ENCODE measurements at regions not wholly inside any gene's neighbourhood (a gene's known extent, or its start where the extent isn't known, plus 50 kb on each side); places are given as distances from the start of the nearest gene placed in this dataset.

DNA sequence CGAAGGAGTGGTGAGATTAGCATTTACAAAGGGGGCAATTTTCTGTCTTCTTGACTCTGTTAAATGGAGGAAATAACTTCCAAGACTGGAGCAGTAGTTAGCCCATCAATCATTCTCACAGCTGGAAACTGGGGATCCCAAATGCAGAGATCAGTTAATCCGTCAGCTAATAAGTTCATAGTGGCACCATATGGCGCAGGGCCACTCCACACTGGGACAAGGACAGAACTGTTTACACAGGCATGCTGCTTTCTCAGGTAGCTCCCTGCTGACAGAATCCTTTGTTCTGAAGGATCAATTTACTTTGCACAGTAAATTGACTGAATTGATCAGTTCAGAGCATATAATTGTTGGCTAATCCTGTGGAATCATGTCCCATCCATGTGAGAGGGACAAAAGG lies 395.7 kb downstream of the TMEM161B start:
- no peak for DNase-seq (ENCODE audit: low read depth in 3 of 3)

DNA sequence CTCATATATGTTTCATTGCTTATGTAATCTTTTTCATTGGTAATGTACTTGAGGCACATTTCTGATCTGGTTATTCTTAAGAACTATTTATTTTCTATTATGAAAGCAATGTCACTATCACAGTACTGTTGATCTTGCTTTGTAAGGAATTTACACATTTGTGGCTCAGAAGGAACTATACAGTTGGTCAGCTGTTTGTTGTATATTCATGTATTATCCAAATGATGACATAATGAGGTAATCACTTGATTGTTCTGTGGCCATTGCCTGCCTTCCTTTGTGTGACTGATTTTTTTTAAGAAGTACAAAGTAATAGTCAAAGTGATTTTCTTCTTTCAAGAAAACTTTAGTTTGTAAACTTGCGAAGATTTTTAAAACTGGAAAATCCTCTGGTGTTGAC lies 399.9 kb downstream of the TMEM161B start:
- no peak for DNase-seq (ENCODE audit: low read depth in 3 of 3)

DNA sequence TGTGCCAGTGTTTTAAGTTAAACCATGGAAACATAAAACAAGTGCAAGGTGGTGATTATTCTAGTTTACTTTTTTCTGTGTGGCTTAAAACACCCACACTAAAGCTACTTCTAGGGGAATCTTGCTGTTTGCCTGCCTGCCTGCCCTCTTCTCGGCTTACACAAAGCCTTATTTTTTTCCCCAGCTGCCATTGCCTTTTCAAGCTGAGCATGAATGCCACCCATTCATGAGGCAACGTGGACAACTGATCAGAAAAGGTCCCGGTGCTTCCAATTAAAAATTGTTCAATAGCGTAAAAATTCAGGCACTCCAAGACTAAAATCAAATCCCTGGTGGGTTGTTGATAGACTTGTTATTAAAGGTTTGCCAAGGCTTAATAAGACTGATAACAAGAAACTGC lies 401.4 kb downstream of the TMEM161B start:
- DNase-seq (ENCODE audit: low read depth in 3 of 3): no peak

DNA sequence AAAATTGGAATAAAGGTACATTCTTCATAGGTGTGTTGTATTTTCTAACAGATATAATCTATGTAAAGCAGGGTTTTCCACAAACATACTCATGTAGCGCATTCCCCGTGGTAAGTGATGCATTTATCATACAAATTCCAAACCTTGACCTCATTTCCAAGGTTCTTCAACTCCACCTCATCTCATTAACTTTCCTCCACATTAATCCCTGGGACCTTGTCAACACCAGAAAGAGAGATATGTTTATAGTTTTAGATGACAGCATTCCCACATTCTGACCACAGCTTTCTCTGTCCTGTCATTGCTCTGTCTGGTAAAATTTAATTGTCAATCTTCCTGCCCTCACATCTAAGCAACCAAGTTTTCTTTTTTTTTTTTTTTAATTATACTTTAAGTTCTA lies 415.1 kb downstream of the TMEM161B start:
- no peak for DNase-seq (ENCODE audit: low read depth in 3 of 3)

DNA sequence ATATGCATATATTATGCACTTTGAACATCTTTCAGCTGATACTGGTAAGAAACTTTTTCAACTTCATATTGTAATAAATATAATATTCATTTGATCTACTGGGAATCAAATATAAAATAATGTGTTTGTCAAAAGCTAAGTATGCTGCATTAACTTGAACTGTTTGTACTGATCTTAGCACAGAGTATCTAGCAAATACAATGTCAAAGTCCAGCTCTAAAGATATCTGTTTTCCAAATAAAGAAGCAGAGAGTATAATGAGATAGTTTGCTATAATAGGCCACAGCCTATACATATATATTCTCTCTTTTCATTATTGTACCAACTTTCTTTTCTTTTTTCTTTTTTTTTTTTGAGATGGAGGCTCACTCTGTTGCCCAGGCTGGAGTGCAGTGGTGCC lies 417.0 kb downstream of the TMEM161B start:
- no peak for DNase-seq (ENCODE audit: low read depth in 3 of 3)

DNA sequence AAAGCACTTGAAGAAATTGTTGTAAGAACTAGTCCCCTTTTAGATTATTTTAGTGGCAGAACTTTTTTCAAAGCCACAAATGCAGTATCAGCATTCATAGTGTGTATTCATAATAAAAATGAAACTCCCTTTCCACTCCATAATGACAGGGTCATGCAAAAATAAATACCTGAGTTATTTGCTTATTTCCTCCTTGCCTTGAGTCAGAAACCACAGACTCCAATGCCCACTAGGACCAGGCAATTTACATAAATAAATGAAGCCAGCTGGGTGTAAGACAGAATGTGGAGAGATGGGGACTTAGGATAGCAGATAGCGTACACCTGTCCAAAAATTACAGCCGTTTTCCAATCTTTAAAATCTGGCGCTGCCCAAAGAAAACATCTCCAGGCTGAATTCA lies 417.8 kb downstream of the TMEM161B start:
- no peak for DNase-seq (ENCODE audit: low read depth in 3 of 3)

DNA sequence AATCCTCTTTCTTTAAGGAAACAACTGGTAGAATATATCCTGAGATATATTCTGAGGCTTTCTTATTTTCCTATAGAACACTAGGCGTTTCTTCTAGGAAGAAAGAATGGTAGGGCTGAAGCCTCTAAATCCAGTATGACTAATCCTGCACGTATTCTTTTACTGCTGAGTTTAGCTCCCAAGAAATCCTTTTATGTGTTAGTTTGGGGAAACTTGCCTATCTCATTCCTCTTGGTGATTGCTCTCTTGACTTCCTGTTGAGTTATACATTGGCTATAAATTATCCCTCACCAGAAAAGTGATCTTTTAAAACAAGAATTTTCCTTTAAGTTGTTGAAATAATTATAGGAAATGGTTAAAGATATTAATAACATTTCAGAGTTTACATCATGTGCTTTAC lies 422.9 kb downstream of the TMEM161B start:
- no peak for DNase-seq (ENCODE audit: low read depth in 3 of 3)

DNA sequence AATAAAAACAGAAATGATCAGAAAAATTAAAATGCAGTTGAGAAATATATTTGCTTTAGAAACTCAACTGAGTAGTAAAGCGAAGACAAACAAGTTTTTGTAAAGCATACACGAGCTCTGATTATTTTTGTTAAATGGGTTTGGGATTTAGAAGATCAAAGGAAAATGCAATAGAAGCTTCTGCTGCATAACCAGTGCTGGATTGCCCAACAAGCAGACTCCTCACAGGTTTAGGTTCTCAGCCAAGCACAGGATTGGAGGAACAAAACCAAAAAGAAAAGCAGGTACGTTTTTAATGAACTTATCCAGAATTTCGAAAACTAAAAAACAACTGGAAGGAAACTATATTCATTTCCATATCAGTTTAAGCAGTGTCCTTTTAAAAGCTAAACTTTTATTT lies 423.8 kb downstream of the TMEM161B start:
- DNase-seq (ENCODE audit: low read depth in 3 of 3): no peak

DNA sequence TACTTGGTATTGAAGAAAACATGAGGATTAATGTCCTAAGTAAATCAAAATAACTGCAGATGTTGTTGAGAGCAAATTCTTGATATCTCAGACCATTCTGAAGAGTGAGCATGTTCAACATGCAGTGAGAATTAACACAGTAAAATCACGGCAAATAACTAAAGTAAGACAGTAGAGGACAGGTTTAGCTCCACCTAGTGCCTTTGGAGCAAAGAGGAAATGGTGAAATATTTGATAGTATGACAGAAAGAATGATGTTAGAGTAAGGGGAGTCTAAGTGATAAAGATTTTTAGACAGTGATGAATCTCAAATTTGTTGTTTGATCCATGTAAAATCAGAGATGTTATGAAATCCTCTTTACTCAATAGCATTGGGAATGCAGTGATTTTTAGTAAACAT lies 424.2 kb downstream of the TMEM161B start:
- DNase-seq (ENCODE audit: low read depth in 3 of 3): no peak

DNA sequence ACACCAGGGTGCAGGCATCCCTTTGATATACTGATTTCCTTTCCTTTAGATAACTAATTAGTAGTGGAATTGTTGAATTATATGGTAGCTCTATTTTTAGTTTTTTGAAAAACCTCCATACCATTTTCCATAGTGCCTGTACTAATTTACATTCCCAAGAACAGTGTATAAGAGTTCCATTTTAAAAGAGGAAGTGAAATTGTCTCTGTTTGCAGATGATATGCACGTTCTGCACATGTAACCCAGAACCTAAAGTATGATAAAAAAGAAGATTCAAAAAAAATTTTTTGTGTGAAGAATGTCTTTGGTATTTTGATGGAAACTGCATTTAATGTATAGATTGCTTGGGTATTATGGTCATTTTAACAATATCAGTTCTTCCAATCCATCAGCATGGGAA lies 424.0 kb upstream of the CCNH start:
- DNase-seq (ENCODE audit: low read depth in 3 of 3): no peak

DNA sequence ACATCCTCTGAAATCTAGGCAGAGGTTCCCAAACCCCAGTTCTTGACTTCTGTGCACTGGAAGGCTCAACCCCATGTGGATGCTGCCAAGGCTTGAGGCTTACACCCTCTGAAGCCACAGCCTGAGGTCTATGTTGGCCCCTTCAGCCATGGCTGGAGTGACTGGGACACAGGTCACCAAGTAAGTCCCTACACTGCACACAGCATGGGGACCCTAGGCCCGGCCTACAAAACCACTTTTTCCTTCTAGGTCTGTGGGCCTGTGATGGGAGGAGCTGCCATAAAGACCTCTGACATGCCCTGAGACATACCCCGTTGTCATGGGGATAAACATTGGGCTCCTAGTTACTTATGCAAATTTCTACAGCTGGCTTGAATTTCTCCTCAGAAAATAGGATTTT lies 418.8 kb upstream of the CCNH start:
- no peak for DNase-seq (ENCODE audit: low read depth in 3 of 3)

DNA sequence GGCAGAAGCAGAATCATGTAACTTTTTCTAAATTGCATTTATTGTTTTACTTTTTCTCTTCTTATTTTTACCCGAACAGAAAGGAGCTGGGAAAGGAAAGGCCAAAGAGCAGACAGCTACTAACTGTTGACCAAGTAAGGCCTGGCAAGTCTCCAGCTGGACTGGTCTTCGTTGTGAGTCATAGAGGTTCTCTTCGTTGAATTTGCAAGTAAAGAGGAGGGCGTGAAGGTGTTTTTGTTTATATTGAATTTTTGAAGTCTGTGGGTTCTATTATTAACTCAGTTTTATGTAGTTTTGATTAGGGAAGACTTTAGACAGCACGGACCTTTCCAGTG lies 416.5 kb upstream of the CCNH start:
- no peak for DNase-seq (ENCODE audit: low read depth in 3 of 3)

DNA sequence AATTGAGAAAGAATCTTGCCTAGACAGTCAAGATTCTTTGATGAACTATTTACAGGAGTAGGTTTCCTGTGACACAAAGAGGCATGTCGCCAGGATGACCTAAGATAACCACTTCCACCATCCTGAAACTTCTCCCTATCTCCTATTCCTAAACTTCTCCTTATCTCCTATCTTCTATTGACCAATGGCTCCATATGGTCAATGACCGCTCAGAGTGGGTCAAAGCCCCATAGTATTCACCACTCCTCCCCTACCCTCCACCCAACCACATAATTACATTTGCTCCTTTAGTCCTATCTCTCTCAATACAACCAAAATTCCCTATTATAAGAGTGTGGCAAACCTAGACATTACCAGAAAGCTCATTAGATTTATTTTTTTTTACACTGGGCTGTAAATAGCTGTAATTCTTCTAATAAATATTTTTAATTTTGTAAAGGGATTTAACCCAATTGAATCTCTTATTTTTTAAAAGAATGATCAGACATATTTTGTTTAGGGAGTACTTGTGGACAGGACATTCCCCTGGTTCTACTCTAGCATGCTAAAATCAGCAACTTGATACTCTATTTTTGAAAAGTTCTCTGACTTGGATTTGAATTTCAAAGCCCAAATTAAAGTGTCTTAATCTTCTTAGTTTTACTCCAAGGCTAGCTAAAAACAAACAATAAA lies 416.0 kb upstream of the CCNH start:
- DNase-seq (ENCODE audit: low read depth in 3 of 3): no peak

DNA sequence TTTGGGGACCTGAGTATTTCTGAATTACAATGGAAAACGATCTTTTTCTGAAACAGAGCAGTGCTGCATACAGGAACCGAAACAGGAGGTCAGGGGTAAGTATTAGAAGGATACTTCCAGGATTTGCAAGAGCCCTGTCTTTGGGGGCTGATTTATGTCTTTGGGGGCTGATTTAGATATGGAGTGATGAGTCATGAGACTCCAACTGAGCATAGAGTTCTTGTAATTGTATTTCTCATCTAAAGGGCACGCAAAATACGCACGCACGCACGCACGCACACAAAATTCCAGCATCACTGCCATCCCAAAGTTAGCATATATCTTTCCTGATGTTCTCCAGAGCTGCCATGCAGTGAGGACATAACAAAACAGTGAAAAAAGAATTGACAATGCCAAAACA lies 414.8 kb upstream of the CCNH start:
- no peak for DNase-seq (ENCODE audit: low read depth in 3 of 3)

DNA sequence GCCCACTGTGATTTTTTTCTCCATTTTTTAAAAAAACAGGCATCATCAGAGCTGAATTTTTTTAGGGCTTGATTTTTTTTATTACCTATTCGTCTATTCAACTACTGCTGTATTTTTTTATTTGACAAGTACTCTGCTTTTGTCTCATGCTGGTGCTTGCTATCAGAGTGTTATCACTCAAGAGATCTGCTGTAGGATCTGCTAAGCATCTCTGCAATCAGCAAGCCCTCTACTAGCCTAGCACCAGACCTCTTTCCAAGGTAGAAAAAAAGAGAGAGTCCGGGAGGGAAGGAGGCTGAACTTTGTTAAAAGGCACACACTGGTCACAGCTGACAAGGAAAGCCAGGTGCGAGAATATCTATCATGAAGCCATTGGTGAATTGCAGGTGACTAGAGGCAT lies 413.8 kb upstream of the CCNH start:
- no peak for DNase-seq (ENCODE audit: low read depth in 3 of 3)

DNA sequence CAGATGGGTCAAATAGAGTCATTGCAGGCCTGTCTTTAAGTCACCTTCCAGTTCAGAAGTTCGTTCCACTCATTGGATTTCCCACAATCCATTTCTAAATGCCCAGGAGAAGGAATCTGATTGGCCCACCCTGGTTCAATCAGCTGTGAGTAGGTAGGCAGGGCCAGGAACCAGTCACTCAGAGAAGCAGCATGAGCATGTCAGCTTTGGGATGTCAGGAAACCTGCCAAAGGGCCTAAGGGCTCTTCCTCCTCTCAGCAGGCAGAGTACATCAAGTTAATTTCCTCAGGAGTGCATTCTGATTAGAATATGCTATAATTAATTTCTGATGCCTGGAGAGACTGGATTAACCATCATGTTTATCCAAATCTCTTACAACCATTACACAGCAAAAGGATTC lies 412.9 kb upstream of the CCNH start:
- DNase-seq (ENCODE audit: low read depth in 3 of 3): no peak

DNA sequence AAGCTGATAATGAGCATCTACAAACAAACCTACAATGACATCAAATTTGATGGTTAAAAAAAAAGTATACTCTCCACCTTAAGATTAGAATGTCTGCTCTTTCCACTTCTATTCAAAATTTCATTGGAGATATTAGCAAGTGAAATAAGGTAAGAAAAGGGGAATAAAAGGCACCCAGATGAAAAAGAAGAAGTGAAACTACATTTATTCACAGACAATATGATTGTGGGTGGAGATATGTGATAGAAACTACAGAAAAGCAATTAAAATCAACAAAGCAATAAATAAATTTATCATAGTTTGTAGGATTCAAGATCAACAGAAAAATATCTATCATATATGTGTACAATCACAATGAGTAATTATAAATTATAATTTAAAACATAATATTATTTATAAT lies 395.1 kb upstream of the CCNH start:
- DNase-seq (ENCODE audit: low read depth in 3 of 3): no peak

DNA sequence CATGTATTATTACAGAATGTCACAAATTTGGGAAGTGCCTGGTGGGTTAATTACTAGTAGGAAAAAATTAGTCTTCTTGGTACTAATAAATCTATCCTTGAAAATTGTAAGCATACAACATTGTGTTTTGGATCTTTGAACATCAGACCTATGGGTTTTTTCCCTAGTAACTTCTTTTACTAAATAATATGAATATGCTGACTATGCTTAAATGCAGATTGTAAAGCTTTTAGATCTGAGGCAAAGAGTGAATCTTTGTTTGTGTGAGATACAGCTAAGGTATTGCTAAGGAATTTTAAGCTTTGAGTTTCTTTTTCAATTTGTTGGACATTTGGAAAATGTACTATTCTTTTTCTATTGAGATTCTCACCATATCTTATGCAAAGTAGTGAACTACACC lies 390.6 kb upstream of the CCNH start:
- no peak for DNase-seq (ENCODE audit: low read depth in 3 of 3)

DNA sequence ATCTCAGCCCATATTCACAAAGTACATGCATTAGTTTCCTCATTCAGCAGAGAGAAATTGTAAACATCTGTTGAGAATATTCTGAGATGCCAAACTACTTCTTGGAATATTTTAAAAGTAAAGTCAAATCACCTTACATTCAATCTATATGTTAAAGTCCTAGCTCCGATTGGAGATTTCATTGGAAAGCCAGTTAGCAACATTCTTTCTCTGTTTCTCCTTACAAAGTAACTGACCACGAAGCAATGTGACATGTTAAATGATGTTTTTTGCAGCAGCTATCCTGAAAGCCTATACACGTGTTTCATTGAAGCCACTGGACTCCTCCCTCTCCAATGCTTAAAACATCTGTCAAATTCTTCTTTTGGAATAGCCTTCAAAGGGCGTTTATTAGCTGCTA lies 379.1 kb upstream of the CCNH start:
- DNase-seq (ENCODE audit: low read depth in 3 of 3): no peak

DNA sequence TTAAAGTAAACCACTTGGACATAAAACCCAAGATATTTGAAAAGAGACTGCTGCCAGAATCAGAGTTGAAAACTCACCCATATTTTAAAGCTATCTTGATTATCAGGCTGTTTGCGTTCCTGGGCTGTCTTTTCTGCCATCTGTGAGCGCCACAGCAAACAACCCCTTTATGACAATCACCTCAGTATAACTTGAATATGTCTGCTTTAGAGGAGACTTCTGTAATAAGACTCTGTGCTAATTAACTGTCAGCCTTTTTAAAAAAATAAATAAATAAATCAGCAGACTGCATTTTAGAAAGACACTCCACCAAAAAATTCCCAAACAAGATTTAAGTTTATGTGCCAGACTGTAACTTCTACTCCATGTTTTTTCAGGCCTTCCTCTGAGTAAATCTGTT lies 375.7 kb upstream of the CCNH start:
- no peak for DNase-seq (ENCODE audit: low read depth in 3 of 3)

DNA sequence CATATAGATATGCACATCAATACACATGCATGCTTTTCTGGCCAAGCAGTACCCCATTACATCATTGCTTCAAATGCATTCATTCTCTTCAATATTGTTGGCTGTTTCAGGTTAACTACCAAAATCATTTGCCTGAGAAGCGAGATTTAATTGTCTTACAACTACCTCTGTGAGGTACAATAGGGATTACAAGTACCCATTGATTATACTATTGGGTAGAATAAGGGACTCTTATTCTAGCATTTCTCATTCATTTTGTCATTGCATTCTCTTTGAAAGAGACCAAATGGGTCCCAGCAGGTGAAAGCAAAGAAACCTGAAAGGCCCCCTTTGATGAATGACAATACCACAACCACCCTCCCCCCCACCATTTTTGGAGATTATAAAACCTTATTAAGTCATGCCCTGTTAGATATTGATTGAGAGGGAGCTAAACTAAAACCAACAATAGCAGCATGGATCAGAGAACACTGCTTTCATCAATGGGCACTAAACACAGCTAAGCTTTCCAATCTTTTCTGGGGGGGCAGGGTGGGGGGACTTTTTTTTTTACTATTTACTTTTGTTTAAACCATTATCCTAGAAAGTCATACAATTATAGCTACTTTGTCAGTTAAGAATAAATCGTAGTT lies 375.0 kb upstream of the CCNH start:
- DNase-seq (ENCODE audit: low read depth in 3 of 3): no peak

DNA sequence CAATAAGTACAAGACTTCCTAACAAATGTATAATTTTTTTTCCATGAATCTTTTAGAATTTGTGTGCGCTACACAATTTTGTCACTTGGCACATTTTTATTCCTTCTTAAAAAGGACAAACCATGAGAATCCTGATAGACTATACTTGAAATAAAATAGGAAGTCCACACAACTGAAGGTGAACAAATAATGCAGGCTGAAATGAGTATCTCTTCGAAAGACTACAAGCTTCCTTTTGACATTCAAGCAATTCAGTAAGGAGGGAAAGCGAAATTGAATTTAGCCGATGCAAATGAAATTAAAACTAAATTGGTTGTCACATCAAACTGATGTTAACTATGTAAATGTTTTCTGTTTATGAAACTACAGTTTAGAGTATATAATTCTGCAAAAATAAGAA lies 374.4 kb upstream of the CCNH start:
- no peak for DNase-seq (ENCODE audit: low read depth in 3 of 3)

DNA sequence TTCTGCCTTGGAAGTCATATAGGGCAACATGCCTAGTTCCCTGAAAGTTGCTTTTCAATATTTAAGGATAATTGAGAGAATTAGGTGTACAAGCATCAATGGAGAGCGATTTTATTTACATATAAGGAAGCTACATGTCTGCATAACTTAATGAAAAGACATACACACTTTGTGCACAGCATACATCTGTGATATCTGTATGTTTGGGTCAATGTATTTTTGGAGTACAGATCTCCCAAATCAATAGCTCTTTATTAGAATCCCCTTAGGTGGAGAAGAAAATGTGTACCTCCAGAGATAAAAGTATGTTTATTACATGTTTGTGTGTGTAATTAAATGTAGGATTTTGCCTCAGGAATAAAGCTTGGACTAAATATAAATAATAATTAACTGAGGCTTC lies 373.7 kb upstream of the CCNH start:
- DNase-seq (ENCODE audit: low read depth in 3 of 3): no peak

Measured in stimulated activated CD4-positive, alpha-beta T cell treated with anti-CD3 and anti-CD28 coated beads, TNF-alpha, amount 100 ng/mL, for 4 hours (primary cell).